Neural cell (in vitro differentiated cells): ENCODE measurements at regions not wholly inside any gene's neighbourhood (a gene's known extent, or its start where the extent isn't known, plus 50 kb on each side); places are given as distances from the start of the nearest gene placed in this dataset.

Experiments
- H2AFZ ChIP-seq: fragments of 200-600, 300-800 bp; sonication (generic), shearing (Covaris generic); 2 replicates; pipeline ENCODE4 v1.6.0; 2014; ENCODE audit warnings: low read depth, mild to moderate bottlenecking, antibody characterized with exemption, low read length, moderate library complexity
- H3F3A ChIP-seq: fragments of 200-600 bp; shearing (Covaris generic); 2 replicates; pipeline ENCODE4 v1.6.1; 2016; ENCODE audit warnings: mild to moderate bottlenecking, moderate library complexity, mixed read lengths, antibody characterized with exemption, low read length; ENCODE audit not compliant: insufficient read depth, poor library complexity, severe bottlenecking
- H3K27ac ChIP-seq: fragments of 200-600, 300-800 bp; sonication (generic), shearing (Covaris generic); 2 replicates; pipeline ENCODE4 v1.5.1; 2014; ENCODE audit warnings: mild to moderate bottlenecking, low read length, moderate library complexity
- H3K27me3 ChIP-seq: fragments of 300-800, 200-600 bp; sonication (generic), shearing (Covaris generic); 2 replicates; pipeline ENCODE4 v1.6.0; 2014; ENCODE audit warnings: mild to moderate bottlenecking, low read depth, low read length, moderate library complexity; ENCODE audit not compliant: insufficient read depth
- H3K36me3 ChIP-seq: fragments of 300-800, 200-600 bp; sonication (generic), shearing (Covaris generic); 2 replicates; pipeline ENCODE4 v1.5.1; 2014; ENCODE audit warnings: mild to moderate bottlenecking, antibody characterized with exemption, low read length, moderate library complexity; ENCODE audit not compliant: insufficient read depth
- H3K4me2 ChIP-seq: fragments of 300-800, 200-600 bp; sonication (generic), shearing (Covaris generic); 2 replicates; pipeline ENCODE4 v1.6.0; 2014; ENCODE audit warnings: mild to moderate bottlenecking, low read length
- H3K4me3 ChIP-seq: fragments of 300-800, 200-600 bp; sonication (generic), shearing (Covaris generic); 2 replicates; pipeline ENCODE4 v1.5.1; 2014; ENCODE audit warnings: mild to moderate bottlenecking, low read length, moderate library complexity
- H3K79me2 ChIP-seq: fragments of 200-600 bp; shearing (Covaris generic); replicated peaks from 2 replicates; pipeline ENCODE4 v1.6.0; 2014; ENCODE audit warnings: mild to moderate bottlenecking, low read length, moderate library complexity; ENCODE audit not compliant: insufficient read depth
- H3K9ac ChIP-seq: fragments of 300-800, 200-600 bp; sonication (generic), shearing (Covaris generic); 2 replicates; pipeline ENCODE4 v1.6.1; 2016; ENCODE audit warnings: mild to moderate bottlenecking, low read length, mixed read lengths
- H3K9me2 ChIP-seq: fragments of 200-600 bp; shearing (Covaris generic); 2 replicates; pipeline ENCODE4 v1.6.1; 2016; ENCODE audit warnings: mild to moderate bottlenecking, low read length, mixed read lengths; ENCODE audit not compliant: insufficient read depth
- H3K9me3 ChIP-seq: fragments of 200-600, 300-800 bp; sonication (generic), shearing (Covaris generic); 2 replicates; pipeline ENCODE4 v1.6.1; 2016; ENCODE audit warnings: mild to moderate bottlenecking, mixed run types, low read length, moderate library complexity, mixed read lengths
- H4K20me1 ChIP-seq: fragments of 200-600 bp; shearing (Covaris generic); 2 replicates; pipeline ENCODE4 v1.6.1; 2016; ENCODE audit warnings: mild to moderate bottlenecking, mixed run types; ENCODE audit not compliant: insufficient read depth
- CTCF ChIP-seq: fragments of 450-650 bp; IDR thresholded peaks from 2 replicates; pipeline ENCODE4 v1.5.1; 2014; ENCODE audit warnings: antibody characterized with exemption, mild to moderate bottlenecking, moderate library complexity; ENCODE audit not compliant: poor library complexity, severe bottlenecking
- EP300 ChIP-seq: fragments of 450-650 bp; conservative IDR thresholded peaks from 2 replicates; pipeline ENCODE4 v1.6.1; 2014; ENCODE audit warnings: antibody characterized with exemption, mild to moderate bottlenecking, moderate library complexity; ENCODE audit not compliant: poor library complexity, severe bottlenecking
- EZH2 ChIP-seq: fragments of 200-600, 300-800 bp; shearing (Covaris generic), sonication (generic); IDR thresholded peaks from 2 replicates; pipeline ENCODE4 v1.6.1; 2014; ENCODE audit warnings: antibody characterized with exemption, low read length, borderline replicate concordance, mild to moderate bottlenecking; ENCODE audit not compliant: insufficient read depth, poor library complexity, severe bottlenecking
- MXI1 ChIP-seq: fragments of 450-650 bp; conservative IDR thresholded peaks from 2 replicates; pipeline ENCODE4 v1.6.1; 2014; ENCODE audit warnings: antibody characterized with exemption, mild to moderate bottlenecking; ENCODE audit not compliant: poor library complexity, severe bottlenecking
- POLR2AphosphoS5 ChIP-seq: IDR thresholded peaks from 2 replicates; pipeline ENCODE4 v1.6.1; 2012
- RAD21 ChIP-seq: fragments of 450-650 bp; conservative IDR thresholded peaks from 2 replicates; pipeline ENCODE4 v1.6.1; 2014; ENCODE audit warnings: antibody characterized with exemption, mild to moderate bottlenecking, moderate library complexity
- REST ChIP-seq: IDR thresholded peaks from 2 replicates; pipeline ENCODE4 v1.6.1; 2012; ENCODE audit warnings: borderline replicate concordance
- SMC3 ChIP-seq: fragments of 450-650 bp; conservative IDR thresholded peaks from 2 replicates; pipeline ENCODE4 v1.6.1; 2014; ENCODE audit warnings: antibody characterized with exemption, mild to moderate bottlenecking, moderate library complexity; ENCODE audit not compliant: poor library complexity
- TAF1 ChIP-seq: IDR thresholded peaks from 2 replicates; pipeline ENCODE4 v1.6.1; 2012; ENCODE audit warnings: low read depth

GRCh38 chr1:218996362-218996761 lies 177.3 kb upstream of the LYPLAL1 start:
- Histone ChIP-seq H3K9me3 (no peaks in the 10 kb centered on the region), H3K27ac (no peak overlapping the region), H3K27me3 (no peaks in the 10 kb centered on the region), H3K9ac (no peak overlapping the region), H4K20me1 (no peaks in the 10 kb centered on the region), H3K4me2 (no peak overlapping the region), H3F3A (no peaks in the 10 kb centered on the region), H3K36me3 (no peaks in the 10 kb centered on the region), H3K79me2 (no peaks in the 10 kb centered on the region), H3K9me2 (no peaks in the 10 kb centered on the region), H3K4me3 (no peak overlapping the region), H2AFZ (no peak overlapping the region)
- TF ChIP-seq EZH2 (no peak), CTCF (no peak), TAF1 (no peak), MXI1 (no peak), REST (no peak), EP300 (no peak)

GRCh38 chr1:219000005-219000404 lies 173.7 kb upstream of the LYPLAL1 start:
- Histone ChIP-seq H4K20me1 (no peaks in the 10 kb centered on the region), H3F3A (no peaks in the 10 kb centered on the region), H3K9me3 (no peaks in the 10 kb centered on the region), H3K9me2 (no peaks in the 10 kb centered on the region), H3K27me3 (no peaks in the 10 kb centered on the region), H3K4me3 (no peak overlapping the region), H3K79me2 (no peaks in the 10 kb centered on the region), H3K4me2 (no peak overlapping the region), H2AFZ (no peak overlapping the region), H3K27ac (no peak overlapping the region), H3K9ac (no peak overlapping the region), H3K36me3 (no peaks in the 10 kb centered on the region)
- TF ChIP-seq MXI1 = no peak
- no peak for TF ChIP-seq TAF1
- no peak for TF ChIP-seq RAD21
- no peak for TF ChIP-seq EP300
- TF ChIP-seq SMC3 = no peak
- no peak for TF ChIP-seq REST
- TF ChIP-seq POLR2AphosphoS5 = no peak
- TF ChIP-seq EZH2 = no peak
- TF ChIP-seq CTCF = no peak
